ENCODE measurements at regions not wholly inside any gene's neighbourhood (a gene's known extent, or its start where the extent isn't known, plus 50 kb on each side); places are given as distances from the start of the nearest gene placed in this dataset.

DNA sequence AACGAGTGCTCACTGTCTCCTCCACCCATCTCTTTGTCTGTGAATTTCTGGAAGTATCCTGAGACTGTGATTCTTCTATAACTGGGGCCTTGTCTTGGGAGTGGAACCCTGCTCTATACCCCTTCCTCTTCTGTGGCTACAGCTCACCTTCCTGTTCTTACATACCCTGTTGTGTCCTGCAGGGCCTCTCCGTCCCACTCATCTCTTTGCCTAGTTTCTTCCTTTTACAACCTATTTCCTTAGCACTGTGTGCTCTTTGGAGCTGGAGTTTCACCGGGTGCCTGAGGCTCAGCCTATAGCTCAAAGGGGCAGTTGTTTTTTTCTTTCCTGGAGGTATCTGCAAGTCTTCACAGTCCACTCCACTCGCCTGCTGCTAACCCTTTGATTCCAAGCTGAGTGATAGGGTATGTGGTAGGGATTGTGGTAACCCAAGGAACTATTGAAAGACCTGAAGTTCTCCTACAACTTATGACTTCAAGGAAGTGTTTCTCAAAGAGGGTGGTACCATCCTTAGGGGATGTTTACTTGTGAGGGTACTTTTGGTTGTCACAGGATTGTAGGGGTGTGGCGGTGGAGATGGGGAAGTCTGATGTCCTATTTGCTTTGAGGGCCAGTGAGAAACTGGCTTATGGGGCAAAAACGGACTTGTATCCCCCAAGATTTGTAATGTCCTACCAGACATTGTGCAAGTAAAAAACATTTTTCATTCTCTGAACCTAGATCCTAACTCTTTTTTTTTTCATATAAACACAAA is 66.6 kb upstream of the ARL8B start:
- POLR2A ChIA-PET = no interaction called here
- CTCF ChIA-PET = interaction anchor here (0.6 to 11.2 kb wide), 10 partner anchors 11 to 705 kb away, joined by 3 to 180 read pairs (median 4); no protein-coding TSS in a partner anchor
- DNase-seq (ENCODE audit: extremely low spot score) = no peak
- TF ChIP-seq, protein P1, sequence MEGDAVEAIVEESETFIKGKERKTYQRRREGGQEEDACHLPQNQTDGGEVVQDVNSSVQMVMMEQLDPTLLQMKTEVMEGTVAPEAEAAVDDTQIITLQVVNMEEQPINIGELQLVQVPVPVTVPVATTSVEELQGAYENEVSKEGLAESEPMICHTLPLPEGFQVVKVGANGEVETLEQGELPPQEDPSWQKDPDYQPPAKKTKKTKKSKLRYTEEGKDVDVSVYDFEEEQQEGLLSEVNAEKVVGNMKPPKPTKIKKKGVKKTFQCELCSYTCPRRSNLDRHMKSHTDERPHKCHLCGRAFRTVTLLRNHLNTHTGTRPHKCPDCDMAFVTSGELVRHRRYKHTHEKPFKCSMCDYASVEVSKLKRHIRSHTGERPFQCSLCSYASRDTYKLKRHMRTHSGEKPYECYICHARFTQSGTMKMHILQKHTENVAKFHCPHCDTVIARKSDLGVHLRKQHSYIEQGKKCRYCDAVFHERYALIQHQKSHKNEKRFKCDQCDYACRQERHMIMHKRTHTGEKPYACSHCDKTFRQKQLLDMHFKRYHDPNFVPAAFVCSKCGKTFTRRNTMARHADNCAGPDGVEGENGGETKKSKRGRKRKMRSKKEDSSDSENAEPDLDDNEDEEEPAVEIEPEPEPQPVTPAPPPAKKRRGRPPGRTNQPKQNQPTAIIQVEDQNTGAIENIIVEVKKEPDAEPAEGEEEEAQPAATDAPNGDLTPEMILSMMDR (IDR thresholded peaks at IDR 0.05; ENCODE audit: control extremely low read depth, extremely low read depth, low read depth, missing control alignments) = no peak

DNA sequence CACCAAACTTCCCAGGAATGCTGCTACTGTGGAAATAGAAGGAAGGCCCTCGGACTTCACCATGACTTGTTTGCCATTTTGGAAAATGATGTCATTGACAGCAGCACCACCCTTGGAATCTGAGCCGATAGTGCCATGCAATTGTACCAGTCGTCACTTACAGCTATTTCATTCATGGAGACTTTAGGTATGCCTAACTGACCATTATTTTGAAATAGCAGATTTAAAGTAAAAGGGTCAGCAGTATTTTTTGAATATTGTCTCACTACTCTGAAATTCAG is 66.0 kb upstream of the ARL8B start:
- TF ChIP-seq, protein P1 (IDR thresholded peaks at IDR 0.05; ENCODE audit: control extremely low read depth, extremely low read depth, low read depth, missing control alignments) = no peak
- ChIA-PET POLR2A (interaction anchor here (0.7 kb wide), 1 partner anchor 305 kb away, joined by 8 read pairs; no protein-coding TSS in a partner anchor), CTCF (interaction anchor here (0.9 to 11.2 kb wide), 7 partner anchors 12 to 345 kb away, joined by 3 to 180 read pairs (median 5); no protein-coding TSS in a partner anchor)
- no peak for DNase-seq (ENCODE audit: extremely low spot score)

DNA sequence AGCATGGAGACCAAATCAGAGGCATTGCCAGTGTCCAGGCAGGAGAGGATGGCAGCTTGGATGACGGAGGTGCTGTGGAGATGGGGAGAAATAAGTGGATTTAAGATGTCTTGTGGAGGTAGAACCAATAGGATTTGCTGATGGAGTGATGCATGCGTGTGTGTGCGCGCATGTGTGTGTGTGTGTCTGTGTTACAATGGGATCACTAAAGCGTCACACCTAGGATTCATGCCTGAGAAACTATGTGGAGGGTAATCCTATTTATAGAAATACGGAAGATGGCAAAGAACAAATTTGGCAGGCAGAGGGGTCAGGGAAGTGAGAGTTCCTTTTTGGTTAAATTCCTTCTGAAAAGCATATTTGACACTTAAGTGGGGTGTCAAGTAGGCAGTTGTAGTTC is 64.8 kb upstream of the ARL8B start:
- TF ChIP-seq, protein P1 (IDR thresholded peaks at IDR 0.05; ENCODE audit: control extremely low read depth, extremely low read depth, low read depth, missing control alignments) = no peak
- ChIA-PET POLR2A (interaction anchor here (0.6 kb wide), 2 partner anchors 73 to 78 kb away, joined by 3 to 4 read pairs; partner anchors contain the start of gene BHLHE40), CTCF (interaction anchor here (0.6 to 11.2 kb wide), 41 partner anchors 9 to 707 kb away, joined by 3 to 180 read pairs (median 4); partner anchors contain the start of gene BHLHE40)
- no peak for DNase-seq (ENCODE audit: extremely low spot score)

DNA sequence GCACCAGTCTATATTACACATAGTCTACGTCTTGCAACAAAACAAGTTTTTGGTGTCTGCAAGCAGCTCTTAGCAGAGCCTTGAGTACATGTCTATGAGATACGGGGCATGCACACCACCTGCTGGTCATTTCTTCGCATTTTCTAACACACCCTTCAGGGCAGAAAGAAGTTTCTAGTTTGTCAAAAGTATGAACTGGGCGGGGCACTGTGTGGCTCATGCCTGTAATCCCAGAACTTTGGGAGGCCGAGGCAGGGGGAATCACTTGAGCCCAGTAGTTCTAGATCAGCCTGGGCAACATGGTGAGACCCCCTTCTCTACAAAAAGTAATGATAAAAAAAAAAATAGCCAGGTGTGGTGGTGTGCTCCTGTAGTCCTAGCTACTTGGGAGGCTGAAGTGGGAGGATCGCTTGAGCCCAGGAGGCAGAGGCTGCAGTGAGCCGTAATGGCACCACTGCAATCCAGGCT is 64.2 kb upstream of the ARL8B start:
- POLR2A ChIA-PET = interaction anchor here (0.6 kb wide), 2 partner anchors 74 to 79 kb away, joined by 3 to 4 read pairs; partner anchors contain the start of gene BHLHE40
- peak; percentile 67 for DNase-seq (ENCODE audit: extremely low spot score)
- TF ChIP-seq, protein P1 (IDR thresholded peaks at IDR 0.05; ENCODE audit: control extremely low read depth, extremely low read depth, low read depth, missing control alignments) = peak; percentile 78
- CTCF ChIA-PET = interaction anchor here (0.6 to 11.2 kb wide), 44 partner anchors 9 to 707 kb away, joined by 3 to 180 read pairs (median 4); partner anchors contain the start of gene BHLHE40

DNA sequence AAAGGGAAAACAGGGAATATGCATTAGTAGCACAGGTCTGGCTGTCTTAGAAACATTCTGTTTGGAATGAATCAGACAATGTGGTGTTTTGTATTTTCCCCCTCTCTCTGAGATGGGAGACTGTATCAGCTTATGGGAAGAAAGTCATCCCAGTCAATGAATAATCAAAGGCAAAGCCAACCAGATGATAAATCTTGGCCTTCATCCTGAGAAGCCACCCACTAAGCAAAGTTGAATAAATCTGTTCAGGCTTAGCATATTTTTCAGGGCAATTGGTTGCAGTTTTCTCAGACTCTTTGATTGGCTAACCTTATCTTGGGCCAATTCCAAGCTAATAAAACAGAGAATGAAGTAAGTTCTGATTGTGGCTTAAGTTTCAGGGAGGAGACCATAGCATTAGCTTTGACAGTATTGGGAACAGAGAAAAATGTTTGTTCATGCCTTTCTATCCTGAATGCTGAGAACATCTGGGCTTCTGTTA is 63.6 kb upstream of the ARL8B start:
- TF ChIP-seq, protein P1 (IDR thresholded peaks at IDR 0.05; ENCODE audit: control extremely low read depth, extremely low read depth, low read depth, missing control alignments) = no peak
- CTCF ChIA-PET = interaction anchor here (0.6 to 11.2 kb wide), 21 partner anchors 10 to 708 kb away, joined by 3 to 180 read pairs (median 6); no protein-coding TSS in a partner anchor
- DNase-seq (ENCODE audit: extremely low spot score) = no peak
- POLR2A ChIA-PET = no interaction called here

DNA sequence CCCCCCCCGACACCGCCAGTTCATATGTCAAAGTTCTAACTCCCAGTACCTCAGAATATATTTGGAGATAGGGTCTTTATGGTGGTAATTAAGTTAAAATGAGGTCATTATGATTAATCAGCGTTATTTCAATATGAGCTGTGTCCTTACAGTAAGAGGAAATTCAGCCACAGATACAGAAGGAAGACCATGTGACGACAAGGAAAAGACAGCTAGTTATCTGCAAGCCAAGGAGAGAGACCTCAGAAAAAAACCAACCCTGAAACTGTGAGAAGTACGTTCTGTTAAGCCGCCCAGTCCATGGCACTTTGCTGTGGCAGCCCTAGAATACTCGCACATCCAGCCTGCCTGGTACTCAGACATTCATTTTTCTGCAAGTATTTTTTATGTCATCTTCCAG is 62.3 kb upstream of the ARL8B start:
- TF ChIP-seq, protein P1 (IDR thresholded peaks at IDR 0.05; ENCODE audit: control extremely low read depth, extremely low read depth, low read depth, missing control alignments) = no peak
- ChIA-PET CTCF (interaction anchor here (1.0 to 11.2 kb wide), 8 partner anchors 9 to 349 kb away, joined by 3 to 180 read pairs (median 5); no protein-coding TSS in a partner anchor), POLR2A (no interaction called here)
- no peak for DNase-seq (ENCODE audit: extremely low spot score)

All from GM10248 (cell line).